ENCODE measurements at regions not wholly inside any gene's neighbourhood (a gene's known extent, or its start where the extent isn't known, plus 50 kb on each side); places are given as distances from the start of the nearest gene placed in this dataset.
A peak's percentile ranks its signal among the peaks of the same experiment; 100 is the strongest.

GRCh38 chr12:125402874-125403789 lies 337.9 kb downstream of the AACS start:
- H3K27ac Mint-ChIP-seq: no peak overlapping the region
- H3K4me3 Mint-ChIP-seq: no peak overlapping the region; a peak in 1 of 5 replicates
- Histone ChIP-seq H3K23ac (ENCODE audit: insufficient read length, low read depth, low read length) (no peak overlapping the region), H2BK20ac (ENCODE audit: low read depth, low read length, poor library complexity, severe bottlenecking) (no peak overlapping the region), H3K79me1 (ENCODE audit: insufficient read depth, low read depth, low read length, poor library complexity, severe bottlenecking) (no peaks in the 10 kb centered on the region), H3K4ac (ENCODE audit: low read depth, low read length) (no peak overlapping the region), H3T11ph (ENCODE audit: low read length) (no peak overlapping the region), H2BK12ac (ENCODE audit: insufficient read length, low read depth, low read length) (no peak overlapping the region), H4K91ac (ENCODE audit: insufficient read length, low read depth, low read length) (no peak overlapping the region), H3K4me1 (ENCODE audit: insufficient read depth, low read length) (no peaks in the 10 kb centered on the region; the same call in 1 of the 2 replicates), H4K8ac (replicated peaks; ENCODE audit: insufficient read length, low read depth, low read length) (no peak overlapping the region), H3K56ac (ENCODE audit: insufficient read length, low read depth, low read length) (no peak overlapping the region), H3K27me3 (ENCODE audit: insufficient read depth, low read length) (no peaks in the 10 kb centered on the region), H2BK5ac (ENCODE audit: insufficient read length, low read length) (no peak overlapping the region), H3K18ac (ENCODE audit: insufficient read length, low read depth, low read length) (no peak overlapping the region), H3K23me2 (ENCODE audit: insufficient read length, low read depth, low read length, poor library complexity, severe bottlenecking) (no peaks in the 10 kb centered on the region), H3K9ac (ENCODE audit: extremely low read depth, insufficient read length, low read length) (no peak overlapping the region), H3K4me2 (ENCODE audit: insufficient read depth, insufficient read length, low read length) (no peak overlapping the region), H3K79me2 (ENCODE audit: insufficient read depth, low read length) (0 out of 2 replicates have a peak, but pooled peaks cover 5% of the 10 kb centered on the region), H2AFZ (ENCODE audit: low read length) (no peak overlapping the region), H4K5ac (ENCODE audit: insufficient read length, low read depth, low read length) (no peak overlapping the region), H4K20me1 (ENCODE audit: control insufficient read depth, insufficient read depth, insufficient read length) (no peaks in the 10 kb centered on the region), H2BK120ac (ENCODE audit: low read depth, low read length, poor library complexity, severe bottlenecking) (no peak overlapping the region), H3K14ac (ENCODE audit: insufficient read depth, low read length) (no peak overlapping the region), H3K27ac (ENCODE audit: insufficient read length, low read depth, low read length) (no peak overlapping the region), H2AK5ac (ENCODE audit: insufficient read length, low read length) (no peak overlapping the region), H3K9me3 (ENCODE audit: control insufficient read depth, low read depth, low read length) (no peaks in the 10 kb centered on the region), H2BK15ac (ENCODE audit: low read depth, low read length) (no peak overlapping the region)
- H3K4me1 Mint-ChIP-seq: peaks cover 2 to 3% of the 10 kb centered on the region in 2 experiments; a peak in 3 of 4 replicates
- peaks cover 4 to 7% of the 10 kb centered on the region in 2 experiments; a peak in 4 of 5 replicates for H3K9me3 Mint-ChIP-seq
- peaks cover 22% of the 10 kb centered on the region for H3K27me3 Mint-ChIP-seq (ENCODE audit: low read depth)
- peak; percentile 90 for DNase-seq
- no CpG with 5 or more reads among the region's 3 CpGs for WGBS (ENCODE audit: extremely low coverage, insufficient read length, low lambda C conversion rate)
- H3K36me3 Mint-ChIP-seq (ENCODE audit: insufficient read depth in 1 of 3, low read depth in 3 of 3): peaks cover 0 to 12% (median 4%) of the 10 kb centered on the region in 3 experiments; a peak in 4 of 7 replicates
- TF ChIP-seq, protein P1, sequence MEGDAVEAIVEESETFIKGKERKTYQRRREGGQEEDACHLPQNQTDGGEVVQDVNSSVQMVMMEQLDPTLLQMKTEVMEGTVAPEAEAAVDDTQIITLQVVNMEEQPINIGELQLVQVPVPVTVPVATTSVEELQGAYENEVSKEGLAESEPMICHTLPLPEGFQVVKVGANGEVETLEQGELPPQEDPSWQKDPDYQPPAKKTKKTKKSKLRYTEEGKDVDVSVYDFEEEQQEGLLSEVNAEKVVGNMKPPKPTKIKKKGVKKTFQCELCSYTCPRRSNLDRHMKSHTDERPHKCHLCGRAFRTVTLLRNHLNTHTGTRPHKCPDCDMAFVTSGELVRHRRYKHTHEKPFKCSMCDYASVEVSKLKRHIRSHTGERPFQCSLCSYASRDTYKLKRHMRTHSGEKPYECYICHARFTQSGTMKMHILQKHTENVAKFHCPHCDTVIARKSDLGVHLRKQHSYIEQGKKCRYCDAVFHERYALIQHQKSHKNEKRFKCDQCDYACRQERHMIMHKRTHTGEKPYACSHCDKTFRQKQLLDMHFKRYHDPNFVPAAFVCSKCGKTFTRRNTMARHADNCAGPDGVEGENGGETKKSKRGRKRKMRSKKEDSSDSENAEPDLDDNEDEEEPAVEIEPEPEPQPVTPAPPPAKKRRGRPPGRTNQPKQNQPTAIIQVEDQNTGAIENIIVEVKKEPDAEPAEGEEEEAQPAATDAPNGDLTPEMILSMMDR (conservative IDR thresholded peaks at IDR 0.05): peak; percentile 87

All from H9 (cell line).